Activated T-cell treated with anti-CD3 and anti-CD28 coated beads, Interleukin-2, amount 50 U/mL, for 72 hours (primary cell): ENCODE measurements at regions not wholly inside any gene's neighbourhood (a gene's known extent, or its start where the extent isn't known, plus 50 kb on each side); places are given as distances from the start of the nearest gene placed in this dataset.
"Not testable (repeated sequence)": the region's sequence is repeated elsewhere in the genome, so short reads cannot be mapped to it uniquely, and the experiment has no call there.

Experiments
- ATAC-seq, 2 donors: fragments of 150-1000 bp; cut with Tn5 transposase; replicated peaks in 1 of 2; 2 replicates each; pipeline ENCODE4 v1.10.0; 2021; ENCODE audit warnings: moderate library complexity in 2 of 2, mild to moderate bottlenecking in 1 of 2
- DNase-seq, 2 donors: peaks; one replicate each; pipeline ENCODE4 v3.0.0; 2021 to 2022; ENCODE audit warnings: mixed read lengths in 1 of 2
- H3K27ac Mint-ChIP-seq: one replicate; pipeline ENCODE4 v1.8.0; 2022; ENCODE audit warnings: mild to moderate bottlenecking, moderate library complexity, mixed read lengths
- H3K27me3 Mint-ChIP-seq: one replicate; pipeline ENCODE4 v1.8.0; 2022; ENCODE audit warnings: low read depth, mixed read lengths
- H3K36me3 Mint-ChIP-seq, 2 donors: one replicate each; pipeline ENCODE4 v1.8.0; 2022; ENCODE audit warnings: mixed read lengths in 2 of 2, mild to moderate bottlenecking in 1 of 2; ENCODE audit not compliant: insufficient read depth in 2 of 2
- H3K4me1 Mint-ChIP-seq: one replicate; pipeline ENCODE4 v1.8.0; 2022; ENCODE audit warnings: low read depth, mixed read lengths
- H3K4me3 Mint-ChIP-seq, 2 donors: one replicate each; pipeline ENCODE4 v1.8.0; 2022; ENCODE audit warnings: mild to moderate bottlenecking in 2 of 2, mixed read lengths in 2 of 2, moderate library complexity in 2 of 2
- H3K9me3 Mint-ChIP-seq, 2 donors: one replicate each; pipeline ENCODE4 v1.8.0; 2022; ENCODE audit warnings: mixed read lengths in 2 of 2

DNA sequence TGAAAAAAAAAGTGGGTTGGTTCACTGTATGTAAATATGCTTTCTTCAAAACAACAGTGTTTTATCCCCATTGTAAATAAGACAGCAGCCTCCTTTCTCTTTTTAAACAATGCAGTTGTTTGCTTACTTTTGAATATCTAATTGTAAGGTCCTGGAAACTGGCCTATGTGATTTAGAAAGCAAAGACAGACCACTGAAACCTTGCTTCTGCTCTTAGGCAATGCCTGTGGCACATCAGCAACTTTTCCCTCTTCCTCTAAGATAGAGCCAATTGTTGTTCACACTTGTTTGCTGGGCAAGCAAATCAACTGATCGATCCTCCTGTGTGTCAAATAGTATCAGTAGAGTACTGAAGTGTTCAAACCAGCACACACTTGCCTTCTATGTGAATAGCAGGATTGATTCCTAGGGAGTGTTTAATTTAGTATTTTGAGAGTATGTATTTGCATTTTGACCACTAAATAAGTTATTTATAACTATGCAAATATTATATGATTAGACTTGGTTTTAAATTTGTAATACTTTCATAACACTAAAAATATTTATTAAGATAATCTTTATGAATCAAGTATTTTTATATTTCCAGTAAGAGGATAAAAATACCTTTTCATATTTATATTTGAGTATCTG is 55.4 kb upstream of the GRPR start:
- Mint-ChIP-seq H3K4me3 (no peak overlapping the region), H3K27ac (no peak overlapping the region), H3K9me3 (no peaks in the 10 kb centered on the region), H3K27me3 (peaks cover 16% of the 10 kb centered on the region), H3K4me1 (no peaks in the 10 kb centered on the region), H3K36me3 (no peaks in the 10 kb centered on the region)
- ATAC-seq (no peak), DNase-seq (no peak)

- no peaks in the 10 kb centered on the region for H3K9me3 Mint-ChIP-seq
- H3K4me3 Mint-ChIP-seq, result no peak overlapping the region
- DNase-seq, result no peak
- H3K4me1 Mint-ChIP-seq, result no peaks in the 10 kb centered on the region
- no peaks in the 10 kb centered on the region for H3K36me3 Mint-ChIP-seq
- no peak overlapping the region for H3K27ac Mint-ChIP-seq
- peaks cover 16% of the 10 kb centered on the region for H3K27me3 Mint-ChIP-seq
- no peak for ATAC-seq
Measured at GRCh38 chrX:16063921-16064320, 59.4 kb upstream of the GRPR start.

GRCh38 chrX:16063141-16063540 is 60.2 kb upstream of the GRPR start:
- peaks cover 21% of the 10 kb centered on the region for H3K27me3 Mint-ChIP-seq
- no peaks in the 10 kb centered on the region for H3K9me3 Mint-ChIP-seq
- no peak for ATAC-seq
- DNase-seq, result no peak
- no peak overlapping the region for H3K27ac Mint-ChIP-seq
- H3K4me3 Mint-ChIP-seq, result no peak overlapping the region
- H3K4me1 Mint-ChIP-seq, result no peaks in the 10 kb centered on the region
- H3K36me3 Mint-ChIP-seq, result no peaks in the 10 kb centered on the region

- Mint-ChIP-seq H3K27ac (no peak overlapping the region), H3K36me3 (no peaks in the 10 kb centered on the region), H3K4me3 (no peak overlapping the region), H3K4me1 (no peaks in the 10 kb centered on the region), H3K9me3 (no peaks in the 10 kb centered on the region), H3K27me3 (peaks cover 21% of the 10 kb centered on the region)
- ATAC-seq (no peak), DNase-seq (no peak)
Measured at GRCh38 chrX:16061296-16061695, 62.1 kb upstream of the GRPR start.

GRCh38 chrX:16060252-16060651 is 63.1 kb upstream of the GRPR start:
- Mint-ChIP-seq H3K27me3 (peaks cover 21% of the 10 kb centered on the region), H3K4me3 (no peak overlapping the region), H3K36me3 (no peaks in the 10 kb centered on the region), H3K9me3 (no peaks in the 10 kb centered on the region), H3K4me1 (no peaks in the 10 kb centered on the region), H3K27ac (no peak overlapping the region)
- DNase-seq, result no peak
- no peak for ATAC-seq

GRCh38 chrX:16049126-16049525 is 74.2 kb upstream of the GRPR start:
- not testable (repeated sequence) for H3K27ac Mint-ChIP-seq, H3K4me3 Mint-ChIP-seq, H3K36me3 Mint-ChIP-seq, H3K4me1 Mint-ChIP-seq, DNase-seq, ATAC-seq, H3K9me3 Mint-ChIP-seq
- H3K27me3 Mint-ChIP-seq, result peaks cover 29% of the 10 kb centered on the region

GRCh38 chrX:16042980-16043379 is 80.4 kb upstream of the GRPR start:
- DNase-seq, result no peak
- Mint-ChIP-seq H3K4me1 (peaks cover 7% of the 10 kb centered on the region), H3K36me3 (no peaks in the 10 kb centered on the region), H3K27ac (no peak overlapping the region), H3K4me3 (no peak overlapping the region), H3K27me3 (peaks cover 35% of the 10 kb centered on the region), H3K9me3 (no peaks in the 10 kb centered on the region)
- ATAC-seq, result no peak

GRCh38 chrX:16039834-16040233 is 83.5 kb upstream of the GRPR start:
- peaks cover 7% of the 10 kb centered on the region for H3K4me1 Mint-ChIP-seq
- DNase-seq (peak in 1 of 2 donors; percentile 14), ATAC-seq (peak; percentile 72 to 74)
- no peaks in the 10 kb centered on the region for H3K36me3 Mint-ChIP-seq
- H3K9me3 Mint-ChIP-seq, result peaks cover 0 to 2% of the 10 kb centered on the region in 2 donors
- peak overlapping the region; percentile 10 for H3K27ac Mint-ChIP-seq
- peaks cover 37% of the 10 kb centered on the region for H3K27me3 Mint-ChIP-seq
- peak overlapping the region in 1 of 2 donors; percentile 17 for H3K4me3 Mint-ChIP-seq

- H3K36me3 Mint-ChIP-seq, result no peaks in the 10 kb centered on the region
- peaks cover 33% of the 10 kb centered on the region for H3K27me3 Mint-ChIP-seq
- H3K4me1 Mint-ChIP-seq, result peaks cover 7% of the 10 kb centered on the region
- no peak for DNase-seq
- ATAC-seq, result peak; percentile 81 to 88
- H3K9me3 Mint-ChIP-seq, result peaks cover 0 to 2% of the 10 kb centered on the region in 2 donors
- H3K27ac Mint-ChIP-seq, result peak overlapping the region; percentile 10
- H3K4me3 Mint-ChIP-seq, result peak overlapping the region in 1 of 2 donors; percentile 17
Measured at GRCh38 chrX:16039363-16039762, 84.0 kb upstream of the GRPR start.

- Mint-ChIP-seq H3K27ac (no peak overlapping the region), H3K9me3 (peaks cover 0 to 2% of the 10 kb centered on the region in 2 donors), H3K27me3 (peaks cover 32% of the 10 kb centered on the region), H3K4me1 (no peaks in the 10 kb centered on the region), H3K4me3 (no peak overlapping the region), H3K36me3 (no peaks in the 10 kb centered on the region)
- ATAC-seq (peak in 1 of 2 donors; percentile 36), DNase-seq (no peak)
Measured at GRCh38 chrX:16033331-16033730, 90.0 kb upstream of the GRPR start.

DNA sequence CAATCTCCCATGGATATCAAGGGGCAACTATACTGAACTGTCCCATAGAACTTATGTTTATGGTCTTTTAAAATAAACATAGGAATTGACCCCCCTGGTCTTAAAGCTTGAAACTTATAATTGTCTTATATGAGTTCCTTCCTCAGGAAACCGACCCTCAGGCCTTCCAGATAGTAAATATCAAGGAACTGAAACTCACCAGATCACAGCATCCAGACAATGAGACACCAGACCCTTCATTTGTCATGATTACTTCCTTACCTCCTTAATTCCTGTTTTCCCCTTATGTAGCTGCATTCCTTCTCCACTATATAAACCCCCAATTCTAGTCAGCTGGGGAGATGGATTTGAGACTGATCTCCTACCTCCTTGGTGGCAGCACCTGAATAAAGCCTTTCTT is 94.8 kb upstream of the GRPR start:
- Mint-ChIP-seq H3K36me3 (no peaks in the 10 kb centered on the region), H3K9me3 (no peaks in the 10 kb centered on the region), H3K4me3 (no peak overlapping the region), H3K4me1 (peaks cover 10% of the 10 kb centered on the region), H3K27ac (no peak overlapping the region), H3K27me3 (peaks cover 21% of the 10 kb centered on the region)
- no peak for ATAC-seq
- DNase-seq, result no peak

DNA sequence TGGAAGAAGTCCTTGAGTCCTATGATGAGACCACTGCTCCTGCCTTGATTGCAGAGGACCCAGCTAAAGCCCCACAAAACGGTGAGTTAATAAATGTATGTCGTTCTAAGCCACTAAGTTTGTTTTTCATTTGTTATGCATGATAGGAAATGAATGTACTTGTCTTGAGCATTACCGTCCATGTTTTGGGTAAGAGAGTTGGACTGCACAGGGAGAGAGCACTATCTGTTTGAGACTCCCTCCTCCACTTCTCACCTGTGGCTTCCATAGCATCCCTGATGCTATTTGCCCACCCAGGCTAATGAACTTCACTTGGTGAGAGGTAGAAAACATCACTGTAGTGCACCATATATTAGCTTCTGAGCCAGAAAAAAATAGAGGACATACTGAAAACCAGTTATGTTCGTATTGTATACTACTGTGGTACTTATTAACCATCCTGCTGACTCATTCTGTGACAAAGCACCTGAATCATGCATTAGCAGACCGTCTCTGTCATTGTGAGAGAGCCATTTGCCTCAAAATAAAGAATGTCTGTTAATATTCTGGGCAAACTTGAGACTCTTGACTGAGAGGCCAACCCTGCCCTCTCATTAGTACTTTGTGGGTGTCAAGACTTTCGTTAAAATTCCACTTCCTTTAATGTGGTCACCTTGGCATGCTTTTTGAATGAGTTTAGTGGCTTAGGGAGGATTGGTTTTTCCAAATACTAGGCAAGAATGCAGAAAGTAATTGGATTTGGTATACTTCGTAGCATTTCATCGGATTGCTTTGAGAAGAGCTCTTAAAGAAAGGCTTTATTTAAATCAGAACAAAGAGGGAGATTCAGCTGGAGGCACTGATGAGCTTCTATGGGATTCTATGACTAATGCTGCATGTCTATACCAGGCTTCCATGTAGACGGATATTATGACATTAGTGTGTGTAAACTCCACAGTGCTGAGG is 99.3 kb upstream of the GRPR start:
- peaks cover 10% of the 10 kb centered on the region for H3K4me1 Mint-ChIP-seq
- H3K27me3 Mint-ChIP-seq, result peaks cover 44% of the 10 kb centered on the region
- DNase-seq (peak in 1 of 2 donors; percentile 5), ATAC-seq (peak; percentile 62 to 76)
- H3K27ac Mint-ChIP-seq, result no peak overlapping the region
- H3K9me3 Mint-ChIP-seq, result no peaks in the 10 kb centered on the region
- H3K4me3 Mint-ChIP-seq, result no peak overlapping the region
- H3K36me3 Mint-ChIP-seq, result no peaks in the 10 kb centered on the region

DNA sequence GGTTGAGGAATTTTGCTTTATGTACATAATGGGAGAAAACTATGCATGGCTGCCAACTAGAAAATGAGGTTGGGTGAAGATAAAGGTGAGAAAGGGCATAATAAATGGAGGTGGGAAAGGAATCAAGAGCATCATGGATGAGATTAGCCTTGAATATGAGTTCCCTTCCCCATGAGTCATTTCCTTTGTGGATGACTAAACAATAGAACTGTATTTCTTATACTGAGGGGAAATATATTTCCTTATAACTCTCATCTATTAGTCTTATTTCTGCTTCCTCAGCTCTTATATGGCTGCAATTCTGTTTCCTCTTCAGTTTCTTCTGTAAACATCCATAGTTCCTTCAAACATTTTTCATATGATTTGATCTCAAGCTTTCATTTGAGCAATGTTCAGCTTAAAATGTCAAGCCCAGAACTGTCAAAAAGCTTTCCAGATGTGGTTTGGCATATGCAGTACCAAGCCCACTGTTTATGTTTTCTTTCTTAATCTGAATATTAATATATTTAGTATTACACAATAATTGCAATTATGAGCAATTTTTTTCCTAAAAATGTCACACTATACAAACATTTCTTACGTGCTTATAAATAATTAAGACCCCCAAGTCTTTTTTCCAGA is 100.7 kb upstream of the GRPR start:
- peaks cover 10% of the 10 kb centered on the region for H3K4me1 Mint-ChIP-seq

More for the DNA sequence above, 100.7 kb upstream of the GRPR start:
- Mint-ChIP-seq H3K9me3 (no peaks in the 10 kb centered on the region), H3K27me3 (peaks cover 53% of the 10 kb centered on the region), H3K4me3 (no peak overlapping the region), H3K27ac (no peak overlapping the region), H3K36me3 (no peaks in the 10 kb centered on the region)
- DNase-seq (no peak), ATAC-seq (no peak)
